ENCODE measurements at regions not wholly inside any gene's neighbourhood (a gene's known extent, or its start where the extent isn't known, plus 50 kb on each side); places are given as distances from the start of the nearest gene placed in this dataset.

DNA sequence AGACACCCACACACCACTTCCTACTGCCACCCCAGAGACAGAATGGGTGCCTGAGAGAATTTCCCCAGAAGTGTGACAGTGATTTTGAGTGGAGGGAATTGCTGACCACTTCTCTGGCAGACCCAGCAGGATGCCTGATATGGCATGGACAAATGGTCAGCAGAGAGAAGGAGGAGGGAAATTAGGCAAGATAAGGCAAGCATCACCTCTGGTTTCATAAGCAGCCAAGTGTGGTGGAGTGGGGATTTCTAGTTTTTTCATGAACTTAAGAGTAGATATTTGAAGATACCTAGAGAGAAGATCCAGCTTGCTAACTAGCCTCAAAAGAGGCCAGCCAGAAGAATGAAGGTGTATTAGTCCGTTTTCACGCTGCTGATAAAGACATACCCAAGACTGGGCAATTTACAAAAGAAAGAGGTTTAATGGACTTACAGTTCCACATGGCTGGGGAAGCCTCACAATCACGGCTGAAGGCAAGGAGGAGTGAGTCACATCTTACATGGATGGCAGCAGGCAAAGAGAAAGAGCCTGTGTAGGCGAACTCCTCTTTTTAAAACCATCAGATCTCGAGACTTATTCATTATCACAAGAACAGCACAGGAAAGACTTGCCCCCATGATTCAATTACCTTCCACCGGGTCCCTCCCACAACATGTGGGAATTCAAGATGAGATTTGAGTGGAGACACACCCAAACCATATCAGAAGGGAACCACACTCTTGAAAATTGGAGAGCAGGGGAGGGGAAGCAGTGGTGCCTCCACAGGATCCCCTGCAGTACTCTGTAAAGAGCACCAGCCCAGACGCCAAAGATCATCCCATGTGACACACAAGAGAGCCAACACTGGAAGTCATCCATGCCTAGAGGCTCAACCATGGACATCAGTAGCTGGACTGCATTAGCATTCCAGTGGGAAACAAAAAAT lies 64.2 kb downstream of the RBM43 start:
- no peak for DNase-seq

DNA sequence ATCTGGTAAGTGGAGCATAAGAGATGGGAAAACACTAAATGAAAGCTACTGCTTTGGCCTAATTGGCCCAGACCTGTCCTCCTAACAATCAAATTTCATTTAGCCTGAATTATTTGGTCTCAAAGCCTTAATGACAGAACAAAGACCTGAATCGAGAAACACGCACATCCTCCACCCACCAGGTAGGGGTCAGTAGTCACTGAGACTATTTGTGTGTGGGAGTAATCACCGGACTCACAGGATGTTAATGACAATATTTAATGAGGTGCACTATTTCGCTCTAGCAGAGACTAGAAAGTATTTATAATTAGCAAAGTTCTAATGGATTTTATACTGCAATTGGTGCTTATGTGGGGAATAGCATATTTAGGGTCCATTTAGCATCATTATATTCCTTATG lies 68.1 kb downstream of the RBM43 start:
- DNase-seq = no peak

DNA sequence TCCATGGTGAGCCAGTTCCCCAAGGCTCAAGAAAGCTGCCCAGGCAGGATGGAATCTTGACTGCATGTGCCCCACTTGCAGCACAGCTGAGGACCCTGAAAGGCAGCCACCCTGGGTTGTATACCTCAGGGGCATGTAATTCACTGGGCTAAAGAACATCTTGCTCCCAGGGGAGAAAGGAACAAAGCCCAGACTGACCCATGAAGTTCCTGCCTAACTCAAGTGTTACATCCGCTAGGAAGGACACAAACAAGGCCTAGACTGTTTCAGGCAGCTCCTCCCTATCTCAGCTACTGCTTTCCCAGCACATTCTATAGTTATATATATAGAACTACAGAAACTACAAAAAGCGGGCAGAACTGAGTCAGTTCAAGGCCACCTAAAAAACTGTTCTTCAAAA lies 69.0 kb downstream of the RBM43 start:
- no peak for DNase-seq

DNA sequence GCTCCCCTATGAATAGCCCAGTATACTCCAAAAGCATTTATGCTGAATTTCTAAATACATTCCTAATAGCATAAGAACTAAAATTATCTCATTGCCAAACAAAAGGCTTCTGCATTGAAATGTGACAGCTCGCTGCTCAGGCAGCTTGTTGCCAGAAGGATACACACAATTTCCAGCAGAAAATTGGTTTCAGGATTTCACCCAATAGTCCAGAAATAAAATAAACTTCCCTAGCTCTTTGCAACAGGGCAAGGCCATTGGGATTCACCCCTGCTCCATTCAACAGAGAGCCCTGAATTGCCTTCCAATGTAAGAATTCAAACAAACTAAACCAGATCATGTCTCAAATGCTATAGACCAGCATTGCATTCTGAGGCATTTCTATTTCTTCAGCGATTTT lies 70.7 kb downstream of the RBM43 start:
- no peak for DNase-seq

DNA sequence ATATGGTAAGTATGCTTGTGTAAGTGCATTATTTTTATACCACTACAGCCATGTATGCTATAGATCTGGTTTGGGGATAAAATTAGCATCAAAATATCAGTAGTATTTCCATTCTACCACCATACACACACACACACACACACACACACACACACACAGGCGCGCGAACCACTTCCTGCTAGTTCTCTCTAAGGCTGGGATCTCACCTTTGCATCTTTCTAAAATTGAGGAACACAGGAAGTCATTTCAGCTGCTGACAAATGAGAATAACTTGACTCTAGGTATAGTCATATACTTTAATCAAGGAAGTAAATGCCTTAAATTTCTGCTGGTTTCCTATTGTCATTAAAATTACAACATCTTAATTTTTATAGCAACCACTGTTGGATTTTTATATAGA lies 72.5 kb downstream of the RBM43 start:
- no peak for DNase-seq

DNA sequence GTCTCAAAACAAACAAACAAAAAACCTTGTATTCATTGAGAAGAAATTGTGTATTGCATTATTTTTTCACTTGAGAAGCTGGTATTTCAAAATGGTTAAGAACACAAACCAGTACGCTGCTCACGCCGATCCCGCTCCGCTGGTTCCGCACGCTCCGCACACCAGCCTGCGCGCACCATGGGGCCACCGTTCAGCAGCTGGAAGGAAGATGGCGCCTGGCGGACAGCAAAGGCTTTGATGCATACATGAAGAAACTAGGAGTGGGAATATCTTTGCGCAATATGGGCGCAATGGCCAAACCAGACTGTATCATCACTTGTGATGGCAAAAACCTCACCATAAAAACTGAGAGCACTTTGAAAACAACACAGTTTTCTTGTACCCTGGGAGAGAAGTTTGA lies 75.7 kb downstream of the RBM43 start:
- no peak for DNase-seq

DNA sequence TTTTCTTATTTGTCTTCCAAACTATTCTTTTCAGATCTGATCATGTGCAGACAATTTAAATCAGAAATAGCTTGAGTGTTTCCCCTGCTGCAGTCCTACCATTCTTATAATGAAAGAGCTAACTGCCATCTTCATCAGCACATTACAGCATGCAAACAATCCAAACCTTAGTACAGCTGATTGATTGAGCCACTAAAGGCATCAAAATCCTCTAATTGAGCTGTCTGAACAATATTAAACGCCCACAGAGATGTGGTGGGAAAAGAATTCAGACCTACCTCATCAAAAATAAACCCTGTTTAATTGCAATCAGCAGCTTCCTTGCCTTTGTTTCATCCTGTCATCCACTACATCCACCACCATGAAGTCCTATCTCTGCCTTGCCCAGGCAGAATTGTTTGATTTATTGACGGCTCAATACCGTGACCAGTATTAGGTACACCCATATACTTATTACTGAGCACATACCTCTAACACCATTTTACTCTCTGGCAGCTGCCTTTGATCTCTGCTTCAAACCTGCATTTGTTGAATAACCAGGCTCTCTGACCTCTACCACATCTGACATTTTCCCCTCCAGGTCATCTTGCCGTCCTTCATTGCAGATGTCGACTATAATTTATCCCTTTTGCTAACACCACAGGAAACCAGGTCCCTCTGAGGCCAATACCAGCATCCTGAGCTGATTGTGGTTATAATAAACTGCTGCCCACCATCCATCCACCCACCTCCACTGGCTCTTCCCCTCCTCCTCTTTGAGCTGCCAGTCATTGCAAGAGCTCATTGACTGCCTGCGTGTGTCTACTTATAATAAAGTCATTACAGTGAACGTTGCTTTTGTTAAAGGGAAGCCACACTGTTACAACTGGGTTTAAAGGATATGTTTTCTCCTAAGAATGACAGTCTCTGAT lies 78.5 kb downstream of the RBM43 start:
- no peak for DNase-seq

DNA sequence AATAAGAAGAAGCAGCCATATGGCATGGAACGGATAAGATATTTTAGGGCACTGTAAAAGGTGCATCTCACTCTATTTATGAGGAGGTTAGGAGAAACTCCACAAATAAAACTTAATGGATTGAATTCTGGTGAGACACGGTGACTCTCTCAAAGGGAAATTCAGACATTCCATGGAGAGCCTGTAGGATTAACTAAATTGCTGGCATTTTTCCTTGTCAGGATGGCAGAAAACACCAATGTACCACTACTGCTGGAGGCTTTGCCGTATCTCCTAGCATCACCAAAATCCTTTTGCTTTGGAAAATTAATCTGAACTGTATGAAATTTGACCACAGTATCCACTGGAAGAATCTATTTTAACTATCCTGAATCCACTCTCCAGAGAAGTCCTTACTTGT lies 79.3 kb downstream of the RBM43 start:
- DNase-seq = no peak

DNA sequence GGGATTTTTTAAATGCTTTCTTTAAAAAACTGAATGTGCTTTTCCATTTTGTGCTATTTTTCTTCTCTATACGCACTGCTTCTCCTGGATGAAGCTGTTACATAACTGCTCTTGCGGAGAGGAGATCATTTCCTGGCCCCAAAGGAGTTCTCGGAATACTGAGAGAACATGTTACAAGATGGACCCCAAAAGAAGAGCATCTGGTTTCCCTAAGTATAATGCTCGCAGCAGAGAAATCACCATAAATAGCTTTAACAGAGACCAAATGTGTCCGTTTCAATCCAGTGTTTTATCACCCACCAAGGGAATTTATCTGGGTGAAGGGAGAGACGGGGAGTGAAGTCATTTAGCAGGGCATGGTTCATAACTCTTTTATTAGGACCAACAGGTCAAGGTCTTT lies 80.1 kb downstream of the RBM43 start:
- no peak for DNase-seq

DNA sequence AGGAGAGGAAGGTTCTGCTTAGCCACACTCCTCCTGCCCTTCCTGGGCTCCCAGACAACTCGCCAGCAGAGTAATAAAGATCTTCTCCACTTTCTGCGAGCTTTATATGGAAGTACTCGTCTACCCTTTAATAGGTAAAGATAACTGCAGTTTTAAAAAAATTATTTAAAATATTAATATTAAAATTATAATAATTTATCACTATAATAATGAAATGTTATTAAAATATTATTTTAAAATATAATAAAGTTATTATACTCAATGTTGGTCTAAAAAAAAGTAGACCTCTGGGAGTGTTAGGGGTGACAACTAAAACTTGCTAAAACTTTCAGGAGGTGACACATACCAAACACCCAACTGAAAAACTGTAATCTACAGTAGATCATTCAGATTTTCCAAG lies 81.5 kb downstream of the RBM43 start:
- no peak for DNase-seq

DNA sequence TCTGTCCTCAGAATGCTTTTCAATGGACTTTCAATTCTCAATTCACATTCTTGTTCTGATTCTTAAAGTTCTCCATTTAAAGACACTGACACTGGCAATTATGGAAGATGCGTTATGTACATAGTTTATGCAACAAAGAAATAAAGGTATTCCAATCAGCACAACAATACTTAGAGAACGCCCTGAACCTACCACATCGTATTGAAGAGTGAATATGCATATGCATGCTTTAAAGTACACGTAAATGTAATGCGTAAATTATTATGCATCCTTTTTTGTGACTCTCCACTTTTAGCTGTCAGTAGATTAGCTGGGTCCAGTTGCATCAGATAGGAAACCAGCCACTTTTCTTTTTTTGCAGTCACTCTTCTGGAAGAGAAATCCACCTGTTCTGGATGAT lies 83.5 kb downstream of the RBM43 start:
- no peak for DNase-seq

DNA sequence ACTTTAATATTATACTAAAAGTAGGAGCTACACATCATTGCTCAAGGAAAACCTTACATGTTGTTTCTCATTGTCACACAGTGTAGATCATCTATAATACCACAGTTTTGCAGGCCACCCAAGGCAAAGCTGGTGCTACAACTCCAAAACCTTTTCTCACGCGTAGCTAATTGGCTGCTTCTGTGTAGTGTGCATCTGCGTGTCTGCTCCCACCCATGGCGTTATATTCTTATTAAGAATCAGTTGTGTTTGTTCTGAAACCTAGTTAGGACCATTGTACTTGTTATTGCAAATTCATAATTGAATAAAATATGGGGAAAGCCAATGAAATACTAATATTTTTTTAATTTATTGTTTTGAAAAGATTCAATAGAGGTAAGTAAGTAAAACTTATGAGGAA lies 83.9 kb downstream of the RBM43 start:
- no peak for DNase-seq

DNA sequence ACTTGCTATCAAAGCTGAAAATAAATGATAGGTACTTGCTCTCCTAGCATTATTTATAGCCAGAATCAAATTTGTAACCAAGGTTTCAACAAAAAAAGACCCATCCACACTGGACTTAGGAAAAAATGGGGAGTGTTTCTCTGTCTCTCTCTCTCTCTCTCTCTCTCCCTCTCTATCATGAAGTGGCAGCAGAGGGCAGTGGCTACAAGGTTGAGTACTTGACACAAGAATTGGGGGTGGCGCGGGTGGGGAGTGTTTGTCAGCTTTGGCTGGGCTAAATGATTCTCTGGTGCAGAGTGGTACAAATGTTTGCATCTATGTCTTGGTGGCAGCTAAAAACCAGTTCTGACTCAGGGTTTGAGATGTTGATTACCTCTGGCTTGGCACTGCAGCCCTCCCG lies 85.0 kb downstream of the RBM43 start:
- DNase-seq = no peak

DNA sequence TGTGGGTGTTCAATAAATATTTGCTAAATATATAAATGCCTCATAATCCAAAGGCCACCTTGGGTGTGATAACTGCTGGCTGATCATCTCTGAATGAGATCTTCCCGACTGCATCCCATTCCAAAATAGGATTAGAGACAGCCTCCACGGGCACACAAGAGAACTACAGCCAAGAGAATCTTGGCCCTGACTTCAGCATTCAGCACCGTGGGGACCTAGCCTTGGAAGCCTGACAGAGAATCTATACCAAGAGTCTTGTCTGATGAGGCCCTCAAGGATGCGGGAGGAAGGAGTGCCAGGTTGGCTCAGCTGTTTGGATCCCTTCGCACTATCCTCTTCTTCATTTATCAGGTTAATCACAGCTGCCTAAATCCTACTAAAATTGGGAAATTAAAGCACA lies 85.8 kb downstream of the RBM43 start:
- no peak for DNase-seq

DNA sequence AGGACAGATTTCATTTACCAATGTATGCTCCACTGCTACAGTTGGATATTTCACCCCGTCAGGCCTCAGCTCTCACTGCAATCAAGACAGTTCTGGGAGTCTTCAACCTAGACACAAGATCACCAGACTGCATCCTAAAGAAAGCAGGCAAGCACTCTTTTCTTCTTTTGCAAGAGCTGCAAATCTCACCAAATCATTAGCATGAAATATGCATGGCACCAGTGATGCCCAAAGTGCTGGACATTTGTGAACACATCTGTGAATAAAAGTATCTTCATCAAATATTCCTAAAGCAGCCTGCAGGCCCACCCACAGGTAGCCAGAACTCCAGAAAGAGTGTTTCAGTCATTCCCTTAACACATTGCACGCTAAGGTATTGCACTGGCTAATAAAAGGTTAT lies 87.5 kb downstream of the RBM43 start:
- no peak for DNase-seq

DNA sequence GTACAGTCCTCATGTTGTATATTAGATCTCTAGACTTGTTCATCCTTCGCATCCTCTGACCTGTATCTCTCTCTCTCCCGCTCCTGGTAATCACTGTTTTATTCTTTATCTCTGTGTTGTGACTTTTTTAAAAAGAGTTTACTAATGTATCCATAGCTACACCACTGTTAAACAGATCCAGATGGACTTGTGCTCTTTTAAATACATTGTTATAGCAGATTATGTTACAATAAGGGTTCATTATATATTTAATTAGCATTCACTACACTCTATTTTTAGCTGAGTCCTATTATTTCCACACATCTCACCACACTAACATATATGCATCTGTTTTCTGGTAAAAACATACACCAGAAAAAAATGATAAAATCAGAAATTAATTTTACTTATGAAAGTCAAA lies 90.5 kb downstream of the RBM43 start:
- DNase-seq = no peak

DNA sequence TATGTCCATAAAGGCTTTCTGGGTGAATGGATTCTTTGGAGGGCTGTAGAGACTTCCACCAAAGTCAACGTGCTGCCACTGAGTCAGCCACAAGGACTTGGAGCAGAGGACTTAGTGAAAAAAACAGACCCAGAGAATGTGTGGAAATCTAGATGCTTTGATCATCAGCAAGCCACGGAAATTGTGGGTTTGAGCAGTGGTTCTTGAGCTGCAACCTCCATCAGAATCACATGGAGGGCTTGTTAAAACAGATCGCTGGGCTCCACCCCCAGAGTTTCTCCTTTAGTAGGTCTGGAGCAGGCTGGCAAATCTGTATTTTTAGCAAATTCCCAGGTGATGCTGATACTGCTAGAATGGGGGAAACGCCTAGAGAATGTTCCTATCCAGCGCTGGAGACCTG lies 95.3 kb downstream of the RBM43 start:
- DNase-seq = no peak

DNA sequence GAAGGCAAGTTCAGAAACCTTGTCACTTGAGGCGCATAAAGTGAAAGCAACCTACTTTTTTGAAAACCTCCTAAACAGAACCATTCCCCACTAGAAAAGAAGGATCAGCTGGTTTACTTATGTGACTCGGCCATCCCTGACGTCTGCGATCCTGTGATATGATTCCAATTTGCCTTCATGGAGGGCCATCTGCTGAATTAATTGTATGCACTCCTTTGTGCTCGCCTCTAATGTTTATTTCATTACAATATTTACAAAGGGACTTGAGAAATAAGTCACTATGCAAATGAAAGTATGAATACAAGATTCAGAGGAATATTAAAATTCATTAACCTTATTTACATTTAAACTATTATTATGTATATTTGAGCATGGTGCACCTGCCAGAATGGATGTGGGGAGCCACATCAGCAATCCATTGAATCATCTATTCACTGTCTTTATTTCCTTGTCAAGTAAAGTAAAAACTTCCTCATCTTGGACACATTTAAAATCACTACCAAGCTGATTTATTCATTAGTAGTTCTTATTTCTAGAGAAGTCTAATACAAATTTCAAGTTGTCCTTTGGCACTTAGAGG lies 96.5 kb downstream of the RBM43 start:
- DNase-seq = no peak

DNA sequence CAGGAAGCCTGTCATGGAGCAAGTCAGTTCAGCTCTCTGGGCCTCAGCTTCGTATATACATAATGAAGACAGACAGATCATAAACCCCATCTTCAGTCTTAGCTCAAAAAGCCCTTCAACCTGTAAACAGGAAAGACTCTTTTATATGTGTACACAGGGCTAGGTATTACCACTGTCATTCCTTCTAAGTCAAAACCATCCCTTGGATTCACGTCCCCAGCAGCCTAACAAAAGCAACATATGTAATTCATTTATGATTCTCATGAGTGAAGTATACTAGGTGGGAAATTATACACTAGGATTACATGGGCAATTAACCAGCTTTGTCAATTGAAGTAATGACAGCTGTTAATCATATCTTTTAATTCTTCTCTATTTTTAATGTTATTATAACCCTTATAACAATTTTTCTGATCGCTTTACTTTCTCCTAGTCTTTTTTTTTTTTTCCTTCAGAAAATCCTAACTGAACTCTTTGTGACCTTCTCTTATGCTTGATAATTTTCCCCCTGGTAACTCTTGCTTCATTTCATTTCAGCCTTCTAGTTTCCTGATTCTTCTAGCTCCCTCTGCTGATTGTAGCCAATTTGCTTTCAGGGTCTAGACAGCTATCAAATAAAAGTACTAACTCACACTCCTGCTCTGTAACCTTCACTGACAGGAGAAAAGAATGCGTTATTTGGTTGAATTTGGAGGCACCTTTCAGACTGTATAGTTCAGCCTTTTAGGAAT lies 99.7 kb downstream of the RBM43 start:
- no peak for DNase-seq

DNA sequence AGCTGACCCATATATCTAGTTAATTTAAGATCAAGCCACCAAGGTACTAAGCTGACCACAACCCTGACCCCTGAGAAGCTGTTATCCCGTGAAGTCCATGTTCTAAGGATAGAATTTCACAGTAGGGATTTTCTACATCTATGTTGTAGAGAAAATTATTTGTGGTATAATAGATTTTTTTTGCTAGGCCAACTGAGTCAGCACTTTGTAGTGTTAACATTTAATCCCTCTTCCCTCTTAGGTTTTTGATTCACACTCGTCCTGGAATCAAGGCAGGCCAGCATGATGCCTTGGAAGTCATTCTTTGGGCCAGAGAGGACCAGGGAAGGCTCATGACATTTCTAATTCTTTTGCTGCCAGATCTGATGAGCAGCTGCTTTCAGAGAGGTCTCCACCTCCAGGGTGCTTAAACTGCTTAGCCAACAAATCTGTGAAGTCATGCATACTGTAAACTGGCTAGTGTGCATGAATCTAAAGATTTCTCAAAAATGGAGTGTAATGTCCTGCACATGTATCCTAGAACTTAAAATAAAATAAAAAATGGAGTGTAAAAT lies 102.5 kb downstream of the RBM43 start:
- DNase-seq = no peak

All from amygdala (tissue), 56 donors.